NCI-H774 (cell line): ENCODE measurements at regions not wholly inside any gene's neighbourhood (a gene's known extent, or its start where the extent isn't known, plus 50 kb on each side); places are given as distances from the start of the nearest gene placed in this dataset.
A peak's percentile ranks its signal among the peaks of the same experiment; 100 is the strongest.
"Not testable (repeated sequence)": the region's sequence is repeated elsewhere in the genome, so short reads cannot be mapped to it uniquely, and the experiment has no call there.

ENCODE experiments used
- DNase-seq: peaks from one replicate; lab custom pipeline; 2025; lab: John Stamatoyannopoulos, UW

- DNase-seq: not testable (repeated sequence)
These were observed 869.3 kb downstream of the TMTC2 start for GRCh38 chr12:83556040-83556439.

GRCh38 chr12:83541446-83541845 is 854.7 kb downstream of the TMTC2 start:
- no peak for DNase-seq

- DNase-seq: no peak
These were observed 851.8 kb downstream of the TMTC2 start for GRCh38 chr12:83538361-83538965.

GRCh38 chr12:83537428-83538053 is 850.8 kb downstream of the TMTC2 start:
- no peak for DNase-seq

- DNase-seq: no peak
These were observed 849.8 kb downstream of the TMTC2 start for GRCh38 chr12:83536496-83536895.

- no peak for DNase-seq
These were observed 841.9 kb downstream of the TMTC2 start for GRCh38 chr12:83528571-83528970.

- DNase-seq: no peak
These were observed 841.1 kb downstream of the TMTC2 start for GRCh38 chr12:83527810-83528209.

- DNase-seq: no peak
These were observed 828.8 kb downstream of the TMTC2 start for GRCh38 chr12:83515306-83516026.

- DNase-seq: peak; percentile 71
These were observed 827.7 kb downstream of the TMTC2 start for GRCh38 chr12:83514372-83514771.

GRCh38 chr12:83506841-83507240 is 820.1 kb downstream of the TMTC2 start:
- DNase-seq: no peak

- no peak for DNase-seq
These were observed 818.9 kb downstream of the TMTC2 start for GRCh38 chr12:83505586-83505985.

- DNase-seq: not testable (repeated sequence)
These were observed 813.2 kb downstream of the TMTC2 start for GRCh38 chr12:83499894-83500293.

GRCh38 chr12:83477696-83478095 is 791.0 kb downstream of the TMTC2 start:
- DNase-seq: no peak

- no peak for DNase-seq
These were observed 790.3 kb downstream of the TMTC2 start for GRCh38 chr12:83476695-83477690.

GRCh38 chr12:83476006-83476405 is 789.3 kb downstream of the TMTC2 start:
- no peak for DNase-seq

GRCh38 chr12:83474369-83474768 is 787.7 kb downstream of the TMTC2 start:
- DNase-seq: no peak

- DNase-seq: no peak
These were observed 786.8 kb downstream of the TMTC2 start for GRCh38 chr12:83473408-83474095.

- DNase-seq: no peak
These were observed 786.1 kb downstream of the TMTC2 start for GRCh38 chr12:83472772-83473171.

- DNase-seq: no peak
These were observed 785.6 kb downstream of the TMTC2 start for GRCh38 chr12:83472350-83472749.

GRCh38 chr12:83471341-83471740 is 784.6 kb downstream of the TMTC2 start:
- DNase-seq: no peak

- DNase-seq: no peak
These were observed 784.0 kb downstream of the TMTC2 start for GRCh38 chr12:83470749-83471148.
